22Rv1 (cell line): ENCODE measurements at regions not wholly inside any gene's neighbourhood (a gene's known extent, or its start where the extent isn't known, plus 50 kb on each side); places are given as distances from the start of the nearest gene placed in this dataset.

ENCODE experiments used
- H3K27ac ChIP-seq: fragments of 450-650 bp; 2 replicates; pipeline ENCODE4 v1.5.1; 2017
- ZFX ChIP-seq: fragments of 450-650 bp; IDR thresholded peaks from 2 replicates; pipeline ENCODE4 v1.6.1; 2017; ENCODE audit warnings: antibody characterized with exemption, borderline replicate concordance
- TF ChIP-seq, protein P1 (sequence below): fragments of 450-650 bp; IDR thresholded peaks from 2 replicates; pipeline ENCODE4 v1.5.1; 2017; ENCODE audit warnings: mild to moderate bottlenecking

DNA sequence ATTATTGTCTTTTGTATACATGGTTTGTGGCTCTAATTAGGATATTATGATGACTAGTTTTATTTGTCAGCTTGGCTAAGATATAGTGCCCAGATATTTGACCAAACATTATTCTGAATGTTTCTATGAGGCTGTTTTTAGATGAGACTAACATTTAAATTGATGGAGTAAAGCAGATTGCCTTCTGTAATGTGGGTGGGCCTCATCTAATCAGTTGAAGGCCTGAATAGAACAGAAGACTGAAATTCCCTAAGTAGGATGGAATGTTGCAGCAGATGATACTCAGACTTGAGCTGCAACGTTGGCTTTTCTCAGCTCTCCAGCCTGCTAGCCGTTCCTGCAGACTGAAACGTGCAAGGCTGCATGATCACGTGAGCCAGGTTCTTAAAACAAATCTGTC is 546.5 kb downstream of the EDEM1 start:
- no peak overlapping the region for H3K27ac ChIP-seq
- TF ChIP-seq, protein P1, sequence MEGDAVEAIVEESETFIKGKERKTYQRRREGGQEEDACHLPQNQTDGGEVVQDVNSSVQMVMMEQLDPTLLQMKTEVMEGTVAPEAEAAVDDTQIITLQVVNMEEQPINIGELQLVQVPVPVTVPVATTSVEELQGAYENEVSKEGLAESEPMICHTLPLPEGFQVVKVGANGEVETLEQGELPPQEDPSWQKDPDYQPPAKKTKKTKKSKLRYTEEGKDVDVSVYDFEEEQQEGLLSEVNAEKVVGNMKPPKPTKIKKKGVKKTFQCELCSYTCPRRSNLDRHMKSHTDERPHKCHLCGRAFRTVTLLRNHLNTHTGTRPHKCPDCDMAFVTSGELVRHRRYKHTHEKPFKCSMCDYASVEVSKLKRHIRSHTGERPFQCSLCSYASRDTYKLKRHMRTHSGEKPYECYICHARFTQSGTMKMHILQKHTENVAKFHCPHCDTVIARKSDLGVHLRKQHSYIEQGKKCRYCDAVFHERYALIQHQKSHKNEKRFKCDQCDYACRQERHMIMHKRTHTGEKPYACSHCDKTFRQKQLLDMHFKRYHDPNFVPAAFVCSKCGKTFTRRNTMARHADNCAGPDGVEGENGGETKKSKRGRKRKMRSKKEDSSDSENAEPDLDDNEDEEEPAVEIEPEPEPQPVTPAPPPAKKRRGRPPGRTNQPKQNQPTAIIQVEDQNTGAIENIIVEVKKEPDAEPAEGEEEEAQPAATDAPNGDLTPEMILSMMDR: no peak
- TF ChIP-seq ZFX: no peak

DNA sequence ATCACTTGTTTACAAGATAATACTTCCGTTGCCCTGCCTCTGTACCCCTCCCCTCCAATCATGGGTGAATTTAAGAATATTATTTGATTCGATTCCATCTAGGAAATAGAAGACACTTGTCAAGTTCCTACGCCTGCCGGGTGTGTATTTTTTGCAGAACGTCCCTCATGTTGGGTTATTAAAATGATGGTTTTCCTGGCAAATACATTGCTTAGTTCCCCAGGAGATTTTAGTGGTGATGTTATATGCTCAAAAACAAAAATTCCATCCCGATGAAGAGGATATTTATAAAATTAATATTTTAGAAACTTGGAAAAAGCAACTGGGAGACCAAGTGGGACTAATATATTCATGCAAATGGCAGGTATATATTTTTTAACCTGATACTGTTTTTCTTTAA is 548.4 kb downstream of the EDEM1 start:
- no peak for TF ChIP-seq ZFX
- TF ChIP-seq, protein P1: no peak
- H3K27ac ChIP-seq: no peak overlapping the region

DNA sequence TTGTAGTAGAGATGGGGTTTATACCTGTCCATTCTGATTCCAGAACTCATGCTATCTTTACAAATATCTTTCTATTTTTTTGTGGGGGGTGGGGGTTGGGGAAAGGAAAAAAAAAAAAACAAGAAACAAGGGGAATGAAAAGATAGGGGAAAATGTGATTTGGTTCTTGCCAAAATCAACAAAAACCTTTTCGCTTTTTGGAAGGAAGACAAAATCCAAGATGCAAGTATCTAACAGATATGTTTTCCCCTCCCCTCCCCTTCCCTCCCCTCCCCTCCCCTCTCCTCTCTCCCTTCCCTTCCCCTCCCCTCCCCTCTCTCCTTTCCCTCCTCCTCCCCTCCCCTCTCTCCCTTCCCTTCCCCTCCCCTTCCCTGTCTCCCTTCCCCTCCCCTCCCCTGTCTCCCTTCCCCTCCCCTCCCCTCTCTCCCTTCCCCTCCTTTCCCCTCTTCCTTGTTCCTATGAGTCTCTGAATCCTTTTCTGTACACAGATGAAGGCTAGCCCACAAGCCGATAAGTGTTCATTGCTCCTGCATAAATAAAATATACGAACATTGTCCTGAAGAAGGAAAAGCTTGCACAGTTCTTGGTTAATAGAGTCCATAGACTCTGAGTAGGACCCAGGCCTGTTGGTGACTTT is 551.9 kb downstream of the EDEM1 start:
- TF ChIP-seq, protein P1: no peak
- TF ChIP-seq ZFX: no peak
- no peak overlapping the region for H3K27ac ChIP-seq

DNA sequence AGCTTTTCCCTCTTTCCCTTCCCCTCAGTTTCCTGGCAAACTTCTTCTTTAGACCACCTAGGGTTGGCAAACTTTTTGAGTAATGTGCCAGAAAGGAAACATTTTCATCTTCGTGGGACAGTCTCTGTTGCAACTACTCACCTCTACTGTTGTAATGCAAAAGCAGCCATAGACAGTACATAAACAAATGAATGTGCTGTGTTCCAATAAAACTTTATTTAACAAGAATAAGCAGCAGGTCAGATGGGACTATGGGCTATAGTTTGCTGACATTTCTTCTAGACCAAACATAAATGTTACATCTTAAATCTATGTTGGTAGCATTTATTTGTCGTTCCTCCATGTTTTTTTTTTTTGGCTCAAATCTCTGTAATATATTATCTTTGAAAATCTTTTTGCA is 552.4 kb downstream of the EDEM1 start:
- TF ChIP-seq ZFX: no peak
- TF ChIP-seq, protein P1: no peak

DNA sequence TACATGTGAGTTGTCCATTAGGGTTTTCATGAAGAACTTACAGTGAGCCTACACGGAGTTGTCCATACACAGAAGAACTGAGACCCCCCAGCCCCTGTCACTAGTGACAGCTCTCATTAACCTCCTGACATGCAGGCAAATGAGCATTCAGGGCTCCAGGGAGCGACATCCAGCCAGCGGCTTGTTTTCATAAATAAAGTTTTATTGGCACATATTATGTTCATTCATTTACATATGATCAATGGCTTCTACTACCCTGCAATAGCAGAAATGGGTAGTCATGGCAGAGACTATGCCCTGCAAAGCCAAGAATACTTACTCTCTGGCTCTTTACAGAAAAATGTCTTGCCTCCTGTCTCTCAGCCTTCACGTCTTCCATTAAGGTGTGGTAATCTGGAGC is 553.5 kb downstream of the EDEM1 start:
- H3K27ac ChIP-seq: no peak overlapping the region
- TF ChIP-seq, protein P1: no peak
- TF ChIP-seq ZFX: no peak

More for the DNA sequence above, 552.4 kb downstream of the EDEM1 start:
- no peak overlapping the region for H3K27ac ChIP-seq

DNA sequence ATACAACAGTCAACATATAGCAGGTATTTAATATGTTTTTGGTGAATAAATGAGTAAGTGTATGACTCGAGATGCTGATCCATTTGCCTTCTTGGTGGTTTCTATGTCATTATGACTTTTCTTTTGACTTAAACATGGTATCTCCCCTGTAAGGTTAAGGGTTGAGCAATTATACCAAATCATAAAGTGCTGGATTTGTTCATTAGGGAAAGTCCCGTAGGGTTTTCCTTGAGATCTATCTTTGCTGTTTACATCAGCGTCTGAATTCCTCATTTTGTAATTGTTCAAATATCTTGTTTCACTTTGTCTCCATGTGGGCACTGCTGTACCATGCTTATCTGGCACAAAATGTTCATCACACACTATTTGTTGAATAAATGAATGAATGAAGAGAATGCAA is 562.6 kb downstream of the EDEM1 start:
- TF ChIP-seq, protein P1: no peak
- no peak for TF ChIP-seq ZFX

DNA sequence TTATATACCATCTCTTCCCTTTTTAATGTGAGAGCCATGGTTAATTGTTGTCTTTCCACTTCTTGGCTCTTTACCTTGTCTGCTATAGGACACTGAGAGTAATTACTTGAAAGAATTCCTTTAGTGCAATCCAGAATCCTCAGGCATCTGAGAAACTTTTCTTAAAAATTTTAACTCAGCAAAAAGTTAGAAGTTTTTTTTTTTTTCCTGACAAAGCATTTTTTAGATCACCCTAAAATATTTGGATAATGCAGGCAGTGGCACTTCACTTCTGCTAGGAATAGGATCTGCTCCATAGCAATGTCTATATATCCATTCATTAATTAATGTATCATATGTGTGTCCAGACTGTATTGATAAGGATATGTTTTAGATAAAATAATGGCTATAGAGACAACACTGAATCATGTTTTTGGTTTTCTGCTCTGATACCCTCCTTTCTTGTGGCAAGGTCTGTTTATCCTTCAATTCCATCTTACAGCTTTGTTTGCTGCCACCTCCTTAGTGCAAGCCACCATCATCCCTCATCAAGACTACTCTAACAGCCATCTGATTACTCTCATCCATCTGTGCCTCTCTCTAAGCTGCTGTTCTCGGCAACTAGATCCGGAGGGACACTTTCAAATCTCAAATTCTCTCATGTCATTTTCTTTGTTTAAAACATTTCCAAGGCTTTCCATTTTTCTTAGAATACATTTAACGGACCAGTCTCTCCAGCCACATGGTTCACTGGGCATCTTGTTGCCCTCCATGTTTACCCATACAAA is 563.5 kb downstream of the EDEM1 start:
- no peak overlapping the region for H3K27ac ChIP-seq
- TF ChIP-seq ZFX: no peak
- TF ChIP-seq, protein P1: no peak

More for the DNA sequence above, 562.6 kb downstream of the EDEM1 start:
- no peak overlapping the region for H3K27ac ChIP-seq
